Stimulated activated naive CD8-positive, alpha-beta T cell treated with anti-CD3 and anti-CD28 coated beads, Interleukin-15, amount 100 ng/mL, for 72 hours (primary cell): ENCODE measurements at regions not wholly inside any gene's neighbourhood (a gene's known extent, or its start where the extent isn't known, plus 50 kb on each side); places are given as distances from the start of the nearest gene placed in this dataset.

Experiments used
- ATAC-seq: fragments of 150-1000 bp; cut with Tn5 transposase; 2 replicates; pipeline ENCODE4 v1.10.0; 2021; ENCODE audit warnings: mild to moderate bottlenecking, moderate library complexity
- DNase-seq, 2 donors: peaks; one replicate each; pipeline ENCODE4 v3.0.0; 2021 to 2022
- H3K27ac Mint-ChIP-seq, 2 donors: one replicate each; pipeline ENCODE4 v1.8.0; 2022; ENCODE audit warnings: mild to moderate bottlenecking in 2 of 2, mixed read lengths in 2 of 2, moderate library complexity in 2 of 2
- H3K27me3 Mint-ChIP-seq: one replicate; pipeline ENCODE4 v1.8.0; 2022; ENCODE audit warnings: mixed read lengths
- H3K4me1 Mint-ChIP-seq: one replicate; pipeline ENCODE4 v1.8.0; 2022; ENCODE audit warnings: mild to moderate bottlenecking, mixed read lengths
- H3K4me3 Mint-ChIP-seq, 2 donors: one replicate each; pipeline ENCODE4 v1.8.0; 2022; ENCODE audit warnings: mild to moderate bottlenecking in 2 of 2, mixed read lengths in 2 of 2, moderate library complexity in 1 of 2
- H3K9me3 Mint-ChIP-seq, 2 donors: one replicate each; pipeline ENCODE4 v1.8.0; 2022; ENCODE audit warnings: mixed read lengths in 2 of 2

- DNase-seq = no peak
- ATAC-seq = no peak
- H3K27me3 Mint-ChIP-seq = no peaks in the 10 kb centered on the region
- H3K4me3 Mint-ChIP-seq = no peak overlapping the region
- no peaks in the 10 kb centered on the region for H3K9me3 Mint-ChIP-seq
- no peak overlapping the region for H3K27ac Mint-ChIP-seq
- no peaks in the 10 kb centered on the region for H3K4me1 Mint-ChIP-seq
These were observed 268.8 kb upstream of the SMIM31 start for GRCh38 chr4:164485136-164485535.

DNA sequence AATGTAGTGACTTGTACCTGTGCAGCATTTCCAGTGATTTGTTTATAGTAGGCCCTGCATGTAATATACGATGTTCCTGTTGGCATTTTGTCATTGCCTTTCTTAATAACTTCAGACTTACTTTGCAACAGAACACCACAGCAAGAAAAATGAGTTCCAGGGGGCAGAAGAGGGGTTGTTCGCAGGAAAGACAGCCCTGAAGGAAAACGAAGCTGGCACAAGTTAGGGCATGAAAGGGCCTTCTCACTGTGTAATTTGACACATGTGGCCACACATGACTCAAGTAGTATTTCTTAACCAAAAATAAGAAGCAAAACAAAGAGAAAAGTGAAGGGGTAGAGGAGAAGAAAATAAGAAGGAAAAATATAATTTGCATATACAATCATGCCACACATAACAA is 265.8 kb upstream of the SMIM31 start:
- Mint-ChIP-seq H3K4me1 (no peaks in the 10 kb centered on the region), H3K27ac (no peak overlapping the region), H3K4me3 (no peak overlapping the region), H3K9me3 (no peaks in the 10 kb centered on the region), H3K27me3 (no peaks in the 10 kb centered on the region)
- ATAC-seq (no peak), DNase-seq (no peak)

DNA sequence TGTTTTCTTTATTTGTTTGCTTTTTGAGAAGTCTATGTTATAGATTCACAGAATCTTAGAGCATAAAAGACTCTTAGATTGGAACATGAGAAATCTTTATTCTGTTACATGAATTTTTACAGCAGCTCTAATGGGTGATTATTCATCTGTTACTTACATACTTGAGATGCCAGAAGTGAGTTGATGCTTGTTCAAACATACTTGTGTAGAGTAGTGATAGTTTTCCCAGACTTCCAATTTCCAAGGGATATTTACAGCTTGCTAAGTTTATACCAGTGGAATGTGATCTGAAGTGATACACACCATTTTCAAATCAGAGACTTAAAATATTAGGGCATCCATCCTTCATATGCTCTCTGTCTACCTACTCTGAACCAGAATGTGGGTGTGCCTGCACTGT is 252.9 kb upstream of the SMIM31 start:
- Mint-ChIP-seq H3K27ac (no peak overlapping the region), H3K4me3 (no peak overlapping the region), H3K4me1 (no peaks in the 10 kb centered on the region), H3K9me3 (no peaks in the 10 kb centered on the region), H3K27me3 (no peaks in the 10 kb centered on the region)
- no peak for DNase-seq
- ATAC-seq = no peak

DNA sequence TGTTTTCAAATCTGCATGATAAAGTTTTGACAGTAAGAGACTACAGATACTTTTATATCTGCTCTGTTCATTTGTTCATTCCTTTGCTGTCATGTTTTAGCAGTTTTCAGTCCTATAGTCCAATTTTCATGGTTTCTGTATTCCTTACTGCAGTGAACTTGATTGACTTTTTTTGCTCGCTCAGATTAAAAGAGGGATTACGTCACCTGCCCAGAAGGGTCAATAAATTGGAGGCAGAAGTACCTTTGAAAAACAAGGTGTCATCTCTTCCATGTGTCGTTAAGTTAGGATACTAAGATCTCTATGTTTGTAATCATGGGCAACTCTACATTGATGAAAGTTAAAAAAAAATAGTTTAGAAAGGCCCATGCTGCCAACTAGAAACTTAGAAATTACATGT is 250.1 kb upstream of the SMIM31 start:
- Mint-ChIP-seq H3K4me3 (no peak overlapping the region), H3K4me1 (no peaks in the 10 kb centered on the region), H3K9me3 (no peaks in the 10 kb centered on the region), H3K27ac (no peak overlapping the region), H3K27me3 (no peaks in the 10 kb centered on the region)
- ATAC-seq (no peak), DNase-seq (no peak)

- Mint-ChIP-seq H3K4me3 (no peak overlapping the region), H3K27ac (no peak overlapping the region), H3K27me3 (no peaks in the 10 kb centered on the region), H3K4me1 (no peaks in the 10 kb centered on the region), H3K9me3 (peaks cover 0 to 3% of the 10 kb centered on the region in 2 donors)
- DNase-seq (no peak), ATAC-seq (no peak)
These were observed 245.8 kb upstream of the SMIM31 start for GRCh38 chr4:164508097-164508496.

- H3K9me3 Mint-ChIP-seq = peaks cover 0 to 6% of the 10 kb centered on the region in 2 donors
These were observed 245.2 kb upstream of the SMIM31 start for GRCh38 chr4:164508771-164509170.

GRCh38 chr4:164509951-164510350 is 244.0 kb upstream of the SMIM31 start:
- DNase-seq (no peak), ATAC-seq (no peak)
- no peak overlapping the region for H3K27ac Mint-ChIP-seq
- peaks cover 0 to 6% of the 10 kb centered on the region in 2 donors for H3K9me3 Mint-ChIP-seq
- no peaks in the 10 kb centered on the region for H3K27me3 Mint-ChIP-seq
- no peaks in the 10 kb centered on the region for H3K4me1 Mint-ChIP-seq
- H3K4me3 Mint-ChIP-seq = no peak overlapping the region

More at GRCh38 chr4:164508771-164509170, 245.2 kb upstream of the SMIM31 start:
- Mint-ChIP-seq H3K4me3 (no peak overlapping the region), H3K27ac (no peak overlapping the region), H3K27me3 (no peaks in the 10 kb centered on the region), H3K4me1 (no peaks in the 10 kb centered on the region)
- DNase-seq = no peak
- ATAC-seq = no peak

DNA sequence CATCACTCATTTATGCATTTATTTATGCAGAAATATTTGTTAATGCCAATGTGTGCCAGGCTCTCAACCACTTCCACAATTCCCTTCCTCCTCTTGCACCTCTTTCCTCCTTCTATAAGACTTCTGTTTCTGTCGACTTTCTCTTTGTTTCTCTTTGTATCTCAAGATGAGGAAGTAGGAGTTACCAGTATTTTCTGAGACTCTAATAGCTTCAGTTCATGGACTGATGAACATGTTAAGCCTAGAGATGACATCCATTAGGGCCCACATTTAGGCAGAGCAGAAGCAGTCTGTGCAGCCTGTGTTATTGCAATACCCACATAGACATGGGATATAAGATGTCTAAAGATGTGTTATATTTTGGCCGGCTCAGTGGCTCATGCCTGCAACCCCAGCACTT is 241.8 kb upstream of the SMIM31 start:
- no peak overlapping the region for H3K27ac Mint-ChIP-seq
- H3K9me3 Mint-ChIP-seq = peaks cover 0 to 6% of the 10 kb centered on the region in 2 donors
- DNase-seq = no peak
- ATAC-seq = no peak
- H3K4me3 Mint-ChIP-seq = no peak overlapping the region
- H3K27me3 Mint-ChIP-seq = no peaks in the 10 kb centered on the region
- H3K4me1 Mint-ChIP-seq = no peaks in the 10 kb centered on the region

- Mint-ChIP-seq H3K9me3 (peaks cover 0 to 6% of the 10 kb centered on the region in 2 donors), H3K27me3 (no peaks in the 10 kb centered on the region), H3K4me1 (no peaks in the 10 kb centered on the region), H3K4me3 (no peak overlapping the region), H3K27ac (no peak overlapping the region)
- no peak for ATAC-seq
- no peak for DNase-seq
These were observed 239.2 kb upstream of the SMIM31 start for GRCh38 chr4:164514765-164515164.

- H3K4me3 Mint-ChIP-seq = no peak overlapping the region
- no peaks in the 10 kb centered on the region for H3K4me1 Mint-ChIP-seq
- ATAC-seq (no peak), DNase-seq (no peak)
- no peak overlapping the region for H3K27ac Mint-ChIP-seq
- H3K27me3 Mint-ChIP-seq = no peaks in the 10 kb centered on the region
- H3K9me3 Mint-ChIP-seq = no peaks in the 10 kb centered on the region
These were observed 229.1 kb upstream of the SMIM31 start for GRCh38 chr4:164524789-164525188.

DNA sequence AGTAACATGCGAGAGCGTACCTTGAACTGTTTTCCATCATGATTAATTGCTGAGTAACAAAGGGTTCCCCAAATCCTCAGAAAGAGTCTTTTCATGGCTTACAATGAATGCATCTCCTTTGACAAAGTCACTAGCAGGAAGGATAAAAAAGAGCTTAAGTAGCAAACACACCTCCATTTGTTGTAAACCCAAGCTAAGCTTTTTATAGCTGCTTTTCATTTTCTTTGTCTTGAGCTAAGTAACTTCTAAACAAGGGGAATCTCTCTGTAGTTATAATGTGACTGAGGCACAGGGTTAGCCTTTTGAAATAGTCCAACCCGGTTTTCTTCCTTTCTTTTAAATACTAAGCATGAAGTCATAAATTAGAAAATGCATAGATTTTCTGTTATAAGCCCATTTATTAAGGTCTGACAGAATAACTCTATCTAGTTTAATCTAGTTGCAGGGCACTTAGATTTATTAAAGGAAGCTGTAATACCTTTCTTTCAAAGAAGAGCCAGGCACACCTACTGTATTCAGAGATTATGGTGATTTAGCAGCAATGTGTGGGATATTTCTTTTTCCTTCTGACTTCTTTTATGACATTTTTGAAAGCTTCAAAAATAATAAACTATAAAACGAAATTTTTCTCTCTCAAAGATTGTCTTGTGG is 226.9 kb upstream of the SMIM31 start:
- H3K9me3 Mint-ChIP-seq = no peaks in the 10 kb centered on the region
- no peak overlapping the region for H3K27ac Mint-ChIP-seq
- no peak for ATAC-seq
- H3K27me3 Mint-ChIP-seq = no peaks in the 10 kb centered on the region
- H3K4me1 Mint-ChIP-seq = no peaks in the 10 kb centered on the region
- no peak for DNase-seq
- H3K4me3 Mint-ChIP-seq = no peak overlapping the region

DNA sequence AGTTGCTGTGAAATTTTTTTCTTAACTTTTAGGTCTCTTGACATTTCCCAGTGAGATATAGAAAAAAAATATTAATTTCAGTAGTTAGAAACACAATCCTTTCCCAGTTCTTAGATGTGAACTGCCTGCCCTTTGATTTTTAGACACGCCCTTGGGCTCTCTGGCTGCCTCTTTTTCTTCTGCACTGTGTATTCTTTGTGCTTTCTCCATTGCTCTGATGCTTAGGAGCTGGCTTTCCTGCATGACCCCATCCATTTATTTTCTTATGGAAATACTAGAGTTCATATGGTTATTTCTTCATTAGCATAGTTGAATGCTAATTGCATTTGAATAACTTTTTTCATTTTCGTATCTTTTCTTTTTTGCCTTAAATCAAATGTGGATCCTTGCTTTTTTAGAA is 224.9 kb upstream of the SMIM31 start:
- Mint-ChIP-seq H3K4me3 (no peak overlapping the region), H3K27me3 (no peaks in the 10 kb centered on the region), H3K27ac (no peak overlapping the region), H3K4me1 (no peaks in the 10 kb centered on the region), H3K9me3 (no peaks in the 10 kb centered on the region)
- DNase-seq = no peak
- no peak for ATAC-seq

DNA sequence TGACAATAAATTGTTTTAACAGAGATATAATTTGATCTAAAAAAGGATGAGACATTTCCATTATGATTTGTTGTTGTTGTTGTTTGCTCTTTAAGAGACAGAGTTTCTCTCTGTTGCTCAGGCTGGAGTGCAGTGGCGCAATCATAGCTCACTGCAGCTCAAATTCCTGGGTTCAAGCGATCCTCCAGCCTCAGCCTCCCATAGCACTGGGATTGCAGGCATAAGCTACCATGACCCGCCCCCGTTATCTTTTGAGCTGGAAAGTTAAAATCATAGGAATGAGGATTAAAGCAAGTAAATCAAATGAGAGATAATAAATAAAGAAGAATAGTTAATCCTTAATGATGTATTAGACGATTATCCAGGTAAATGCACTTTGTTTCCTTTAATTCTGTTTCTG is 224.4 kb upstream of the SMIM31 start:
- H3K4me1 Mint-ChIP-seq = no peaks in the 10 kb centered on the region
- H3K9me3 Mint-ChIP-seq = no peaks in the 10 kb centered on the region
- no peaks in the 10 kb centered on the region for H3K27me3 Mint-ChIP-seq
- DNase-seq (no peak), ATAC-seq (no peak)
- H3K4me3 Mint-ChIP-seq = no peak overlapping the region
- no peak overlapping the region for H3K27ac Mint-ChIP-seq

DNA sequence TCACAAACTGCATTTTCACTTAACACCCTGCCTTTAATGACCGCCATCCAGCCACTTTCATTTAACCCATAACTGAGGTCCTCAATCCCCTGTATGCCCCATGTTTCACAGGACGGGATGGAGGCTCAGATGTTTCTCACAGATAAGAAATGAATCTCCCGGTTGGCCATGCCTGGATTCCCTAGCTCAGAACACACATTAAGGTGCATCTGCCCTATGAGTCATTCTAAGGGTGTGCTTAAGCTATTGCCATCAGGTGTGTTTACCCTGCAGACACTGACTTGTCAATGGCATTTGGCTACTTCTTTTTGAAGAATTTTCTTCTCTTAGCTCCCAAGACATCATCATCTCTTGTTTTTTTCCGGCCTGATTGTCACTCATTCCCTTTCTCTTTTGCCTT is 222.6 kb upstream of the SMIM31 start:
- no peaks in the 10 kb centered on the region for H3K9me3 Mint-ChIP-seq
- no peaks in the 10 kb centered on the region for H3K27me3 Mint-ChIP-seq
- no peak overlapping the region for H3K27ac Mint-ChIP-seq
- H3K4me1 Mint-ChIP-seq = no peaks in the 10 kb centered on the region
- ATAC-seq = no peak
- H3K4me3 Mint-ChIP-seq = no peak overlapping the region
- no peak for DNase-seq

- peaks cover 4 to 18% of the 10 kb centered on the region in 2 donors for H3K9me3 Mint-ChIP-seq
- H3K27ac Mint-ChIP-seq = no peak overlapping the region
- DNase-seq (no peak), ATAC-seq (no peak)
- H3K4me1 Mint-ChIP-seq = no peaks in the 10 kb centered on the region
- H3K4me3 Mint-ChIP-seq = no peak overlapping the region
- H3K27me3 Mint-ChIP-seq = no peaks in the 10 kb centered on the region
These were observed 217.1 kb upstream of the SMIM31 start for GRCh38 chr4:164536814-164537213.

GRCh38 chr4:164538097-164538496 is 215.8 kb upstream of the SMIM31 start:
- H3K4me1 Mint-ChIP-seq = no peaks in the 10 kb centered on the region
- DNase-seq = no peak
- H3K4me3 Mint-ChIP-seq = no peak overlapping the region
- peaks cover 5 to 21% of the 10 kb centered on the region in 2 donors for H3K9me3 Mint-ChIP-seq
- H3K27me3 Mint-ChIP-seq = no peaks in the 10 kb centered on the region
- no peak overlapping the region for H3K27ac Mint-ChIP-seq
- no peak for ATAC-seq

- ATAC-seq (no peak), DNase-seq (no peak)
- Mint-ChIP-seq H3K27me3 (no peaks in the 10 kb centered on the region), H3K4me3 (no peak overlapping the region), H3K27ac (no peak overlapping the region), H3K4me1 (no peaks in the 10 kb centered on the region), H3K9me3 (peaks cover 5 to 21% of the 10 kb centered on the region in 2 donors)
These were observed 212.9 kb upstream of the SMIM31 start for GRCh38 chr4:164540987-164541386.
